ENCODE measurements at regions not wholly inside any gene's neighbourhood (a gene's known extent, or its start where the extent isn't known, plus 50 kb on each side); places are given as distances from the start of the nearest gene placed in this dataset.

- TF ChIP-seq CTCF (IDR thresholded peaks at IDR 0.05) (no peak), POLR2A (IDR thresholded peaks at IDR 0.05) (no peak)
These were observed 165.2 kb downstream of the SLC39A8 start for GRCh38 chr4:102180046-102180445.
